ENCODE measurements at regions not wholly inside any gene's neighbourhood (a gene's known extent, or its start where the extent isn't known, plus 50 kb on each side); places are given as distances from the start of the nearest gene placed in this dataset.

DNA sequence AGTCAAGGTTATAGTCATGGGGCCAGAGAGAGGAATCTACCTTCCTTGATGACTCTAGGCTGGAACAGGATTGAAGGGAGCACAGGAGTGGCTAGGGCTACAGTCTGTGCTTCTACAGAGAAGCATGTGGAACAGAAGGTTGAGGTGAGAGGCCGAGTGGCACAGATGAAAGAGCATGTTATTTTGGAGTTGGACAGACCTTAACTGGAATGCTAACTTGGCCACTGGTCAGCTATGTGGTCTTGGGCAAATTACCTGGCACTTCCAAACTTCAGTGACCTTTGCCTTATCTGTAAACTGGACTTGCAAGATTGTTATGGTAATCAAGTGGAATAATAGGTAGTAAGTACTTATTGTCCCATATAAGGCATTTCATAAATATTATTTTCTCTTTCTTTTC is 252.7 kb downstream of the KCNRG start:
- TF ChIP-seq, protein P1, sequence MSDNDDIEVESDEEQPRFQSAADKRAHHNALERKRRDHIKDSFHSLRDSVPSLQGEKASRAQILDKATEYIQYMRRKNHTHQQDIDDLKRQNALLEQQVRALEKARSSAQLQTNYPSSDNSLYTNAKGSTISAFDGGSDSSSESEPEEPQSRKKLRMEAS (IDR thresholded peaks at IDR 0.05; ENCODE audit: low read depth, low read length), result no peak
- TF ChIP-seq, protein P2, sequence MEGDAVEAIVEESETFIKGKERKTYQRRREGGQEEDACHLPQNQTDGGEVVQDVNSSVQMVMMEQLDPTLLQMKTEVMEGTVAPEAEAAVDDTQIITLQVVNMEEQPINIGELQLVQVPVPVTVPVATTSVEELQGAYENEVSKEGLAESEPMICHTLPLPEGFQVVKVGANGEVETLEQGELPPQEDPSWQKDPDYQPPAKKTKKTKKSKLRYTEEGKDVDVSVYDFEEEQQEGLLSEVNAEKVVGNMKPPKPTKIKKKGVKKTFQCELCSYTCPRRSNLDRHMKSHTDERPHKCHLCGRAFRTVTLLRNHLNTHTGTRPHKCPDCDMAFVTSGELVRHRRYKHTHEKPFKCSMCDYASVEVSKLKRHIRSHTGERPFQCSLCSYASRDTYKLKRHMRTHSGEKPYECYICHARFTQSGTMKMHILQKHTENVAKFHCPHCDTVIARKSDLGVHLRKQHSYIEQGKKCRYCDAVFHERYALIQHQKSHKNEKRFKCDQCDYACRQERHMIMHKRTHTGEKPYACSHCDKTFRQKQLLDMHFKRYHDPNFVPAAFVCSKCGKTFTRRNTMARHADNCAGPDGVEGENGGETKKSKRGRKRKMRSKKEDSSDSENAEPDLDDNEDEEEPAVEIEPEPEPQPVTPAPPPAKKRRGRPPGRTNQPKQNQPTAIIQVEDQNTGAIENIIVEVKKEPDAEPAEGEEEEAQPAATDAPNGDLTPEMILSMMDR (IDR thresholded peaks at IDR 0.05; ENCODE audit: low read depth, low read length), result no peak
- DNase-seq (ENCODE audit: low read depth), result no peak

DNA sequence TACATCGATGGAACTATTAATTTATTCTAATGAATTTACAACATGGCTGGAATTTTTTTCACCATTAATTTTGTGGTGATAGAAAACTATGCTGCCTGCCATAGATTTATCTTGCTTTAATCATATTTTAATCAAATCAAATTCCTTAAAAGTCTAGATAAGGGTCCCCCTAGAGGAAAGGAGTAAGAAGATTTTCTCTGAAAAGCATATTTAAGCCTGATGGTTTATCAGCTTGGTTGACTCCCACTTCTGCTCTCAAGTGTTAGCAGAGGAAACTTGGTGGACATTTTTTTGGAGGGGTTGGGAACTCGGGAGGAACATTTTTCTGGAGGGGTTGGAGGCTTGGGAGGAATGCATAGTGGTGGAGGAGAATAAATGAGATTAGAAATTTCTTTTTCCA is 253.3 kb downstream of the KCNRG start:
- TF ChIP-seq, protein P1 (IDR thresholded peaks at IDR 0.05; ENCODE audit: low read depth, low read length), result no peak
- no peak for TF ChIP-seq POLR2A (IDR thresholded peaks at IDR 0.05; ENCODE audit: extremely low read depth, insufficient read length)
- no peak for TF ChIP-seq MYC (IDR thresholded peaks at IDR 0.05; ENCODE audit: low read depth, low read length)
- TF ChIP-seq, protein P2 (IDR thresholded peaks at IDR 0.05; ENCODE audit: low read depth, low read length), result no peak
- no peak overlapping the region for H3K4me3 ChIP-seq (ENCODE audit: low read depth, low read length)
- DNase-seq (ENCODE audit: low read depth), result no peak

More for the DNA sequence above, 252.7 kb downstream of the KCNRG start:
- H3K4me3 ChIP-seq (ENCODE audit: low read depth, low read length), result no peak overlapping the region

DNA sequence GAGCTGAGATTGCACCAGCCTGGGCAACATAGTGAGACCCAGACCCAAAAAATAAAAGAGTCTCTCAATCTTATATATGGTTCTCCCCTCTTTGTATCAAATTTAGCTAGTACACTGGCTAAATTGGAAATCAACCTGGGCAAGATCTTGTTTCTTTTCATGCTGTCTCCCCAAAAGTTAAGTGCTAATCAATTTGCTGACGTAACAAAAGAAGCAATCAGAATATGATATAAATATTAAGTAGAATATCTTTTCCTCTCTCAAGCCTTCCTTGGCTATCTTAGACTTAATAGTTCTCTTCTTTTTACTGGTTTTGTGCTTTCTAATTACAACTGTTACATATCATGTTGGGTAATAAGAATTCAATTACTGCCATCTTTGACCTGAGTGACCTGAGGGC is 258.9 kb downstream of the KCNRG start:
- DNase-seq (ENCODE audit: low read depth), result no peak
- no peak for TF ChIP-seq MYC (IDR thresholded peaks at IDR 0.05; ENCODE audit: low read depth, low read length)
- no peak for TF ChIP-seq POLR2A (IDR thresholded peaks at IDR 0.05; ENCODE audit: extremely low read depth, insufficient read length)
- TF ChIP-seq, protein P1 (IDR thresholded peaks at IDR 0.05; ENCODE audit: low read depth, low read length), result no peak
- TF ChIP-seq, protein P2 (IDR thresholded peaks at IDR 0.05; ENCODE audit: low read depth, low read length), result no peak
- no peak overlapping the region for H3K4me3 ChIP-seq (ENCODE audit: low read depth, low read length)

DNA sequence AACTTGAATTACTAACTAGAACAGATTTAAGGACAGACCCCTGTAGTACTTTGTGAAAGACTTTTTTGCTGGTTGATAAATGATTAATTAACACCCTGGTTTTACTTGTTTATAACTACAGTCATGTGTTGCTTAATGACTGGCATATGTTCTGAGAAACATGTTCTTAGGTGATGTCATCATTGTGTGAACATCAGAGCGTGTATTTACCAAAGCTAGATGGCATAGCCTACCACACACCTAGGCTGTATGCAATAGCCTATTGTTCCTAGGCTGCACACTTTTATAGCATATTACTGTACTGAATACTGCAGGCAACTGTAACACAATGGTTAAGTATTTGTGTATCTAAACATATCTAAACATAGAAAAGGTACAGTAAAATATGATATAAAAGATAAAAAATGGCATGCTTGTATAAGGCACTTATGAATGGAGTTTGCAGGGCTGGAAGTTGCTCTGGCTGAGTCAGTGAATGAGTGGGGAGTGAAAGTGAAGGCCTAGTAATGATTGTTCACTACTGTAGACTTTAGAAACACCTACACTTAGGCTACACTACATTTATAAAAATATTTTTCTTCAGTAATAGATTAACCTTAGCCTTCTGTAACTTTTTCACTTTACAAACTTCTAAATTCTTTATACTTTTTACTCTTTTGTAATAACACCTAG is 260.3 kb downstream of the KCNRG start:
- TF ChIP-seq MYC (IDR thresholded peaks at IDR 0.05; ENCODE audit: low read depth, low read length), result no peak
- TF ChIP-seq, protein P1 (IDR thresholded peaks at IDR 0.05; ENCODE audit: low read depth, low read length), result no peak
- TF ChIP-seq, protein P2 (IDR thresholded peaks at IDR 0.05; ENCODE audit: low read depth, low read length), result no peak
- DNase-seq (ENCODE audit: low read depth), result no peak
- no peak overlapping the region for H3K4me3 ChIP-seq (ENCODE audit: low read depth, low read length)

DNA sequence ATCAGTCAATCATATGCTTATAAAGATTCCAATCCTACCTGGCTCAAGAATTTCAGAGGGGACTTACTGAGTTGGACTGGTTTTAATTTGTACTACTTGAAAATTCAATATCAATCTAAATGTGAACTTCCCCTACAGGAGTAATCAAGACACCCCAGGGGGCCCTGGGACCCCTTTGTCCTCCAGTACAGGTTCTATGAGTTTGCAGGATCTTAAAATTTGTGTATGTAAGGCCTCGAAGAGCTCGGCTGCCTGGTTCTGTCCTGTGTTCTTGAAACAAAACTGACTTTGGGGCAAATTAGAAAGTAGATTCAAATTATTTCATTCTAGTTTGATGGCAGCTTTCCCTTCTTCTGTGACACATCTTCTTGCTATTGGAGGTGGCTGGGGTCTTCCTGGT is 261.3 kb downstream of the KCNRG start:
- TF ChIP-seq, protein P1 (IDR thresholded peaks at IDR 0.05; ENCODE audit: low read depth, low read length), result no peak
- TF ChIP-seq POLR2A (IDR thresholded peaks at IDR 0.05; ENCODE audit: extremely low read depth, insufficient read length) (no peak), MYC (IDR thresholded peaks at IDR 0.05; ENCODE audit: low read depth, low read length) (no peak)
- TF ChIP-seq, protein P2 (IDR thresholded peaks at IDR 0.05; ENCODE audit: low read depth, low read length), result no peak
- no peak for DNase-seq (ENCODE audit: low read depth)
- H3K4me3 ChIP-seq (ENCODE audit: low read depth, low read length), result no peak overlapping the region
